HG03439 (cell line): ENCODE measurements at regions not wholly inside any gene's neighbourhood (a gene's known extent, or its start where the extent isn't known, plus 50 kb on each side); places are given as distances from the start of the nearest gene placed in this dataset.

ENCODE experiments used
- ATAC-seq: cut with Tn5 transposase; IDR thresholded peaks from one replicate; pipeline ENCODE4 v1.9.1; 2021; ENCODE audit warnings: mild to moderate bottlenecking, moderate library complexity; ENCODE audit not compliant: unreplicated experiment

GRCh38 chr12:97316321-97316720, 146.3 kb upstream of the RMST start:
- no peak for ATAC-seq

GRCh38 chr12:97321621-97322020, 141.0 kb upstream of the RMST start:
- ATAC-seq = no peak

GRCh38 chr12:97322388-97322787, 140.2 kb upstream of the RMST start:
- no peak for ATAC-seq

- no peak for ATAC-seq
Measured at GRCh38 chr12:97323154-97323553, 139.4 kb upstream of the RMST start.

- ATAC-seq = no peak
Measured at GRCh38 chr12:97324471-97324870, 138.1 kb upstream of the RMST start.

GRCh38 chr12:97335115-97335514, 127.5 kb upstream of the RMST start:
- no peak for ATAC-seq

GRCh38 chr12:97336900-97337751, 125.5 kb upstream of the RMST start:
- peak; percentile 59 for ATAC-seq

GRCh38 chr12:97342130-97342529, 120.5 kb upstream of the RMST start:
- no peak for ATAC-seq

- no peak for ATAC-seq
Measured at GRCh38 chr12:97347956-97348355, 114.6 kb upstream of the RMST start.

GRCh38 chr12:97358361-97358760, 104.2 kb upstream of the RMST start:
- no peak for ATAC-seq

GRCh38 chr12:97359021-97359690, 103.4 kb upstream of the RMST start:
- no peak for ATAC-seq

- no peak for ATAC-seq
Measured at GRCh38 chr12:97363693-97364092, 98.9 kb upstream of the RMST start.

- no peak for ATAC-seq
Measured at GRCh38 chr12:97368462-97369163, 94.0 kb upstream of the RMST start.

GRCh38 chr12:97375310-97375709, 87.3 kb upstream of the RMST start:
- ATAC-seq = peak; percentile 68

GRCh38 chr12:97380440-97380839, 82.2 kb upstream of the RMST start:
- ATAC-seq = no peak

GRCh38 chr12:97385121-97385520, 77.5 kb upstream of the RMST start:
- no peak for ATAC-seq

GRCh38 chr12:97386133-97386581, 76.4 kb upstream of the RMST start:
- ATAC-seq = no peak

GRCh38 chr12:97387844-97388243, 74.8 kb upstream of the RMST start:
- no peak for ATAC-seq

- ATAC-seq = no peak
Measured at GRCh38 chr12:97394657-97395056, 67.9 kb upstream of the RMST start.

GRCh38 chr12:97397008-97397407, 65.6 kb upstream of the RMST start:
- ATAC-seq = no peak

- ATAC-seq = no peak
Measured at GRCh38 chr12:97398704-97399103, 63.9 kb upstream of the RMST start.

GRCh38 chr12:97404093-97404492, 58.5 kb upstream of the RMST start:
- ATAC-seq = peak; percentile 28
